ENCODE measurements at regions not wholly inside any gene's neighbourhood (a gene's known extent, or its start where the extent isn't known, plus 50 kb on each side); places are given as distances from the start of the nearest gene placed in this dataset.

- no peaks in the 10 kb centered on the region for H3K79me2 ChIP-seq (ENCODE audit: control insufficient read depth, low read length)
- no peaks in the 10 kb centered on the region for H3K4me1 ChIP-seq (ENCODE audit: control insufficient read depth, low read length)
- no peaks in the 10 kb centered on the region for H3K36me3 ChIP-seq (ENCODE audit: control insufficient read depth, low read length)
- no peaks in the 10 kb centered on the region for H4K20me1 ChIP-seq (ENCODE audit: control insufficient read depth, insufficient read depth, low read depth, low read length)
- H3K27ac ChIP-seq (ENCODE audit: low read depth, low read length) = no peak overlapping the region
- H3K27me3 ChIP-seq (ENCODE audit: control insufficient read depth, low read length) = no peaks in the 10 kb centered on the region
- TF ChIP-seq CTCF (IDR thresholded peaks at IDR 0.05; ENCODE audit: low read depth, low read length, poor library complexity, severe bottlenecking) (no peak), EZH2phosphoT487 (IDR thresholded peaks at IDR 0.05; ENCODE audit: borderline replicate concordance, low read length) (no peak)
- H3K9me3 ChIP-seq (ENCODE audit: control insufficient read depth, insufficient read depth, low read length) = no peaks in the 10 kb centered on the region
- no peak overlapping the region for H3K4me2 ChIP-seq (ENCODE audit: low read length)
- no peaks in the 10 kb centered on the region for H3K9me2 ChIP-seq (replicated peaks; ENCODE audit: control insufficient read depth, low read length)
- H3F3A ChIP-seq (ENCODE audit: control insufficient read depth, insufficient read depth) = no peaks in the 10 kb centered on the region
- no peak overlapping the region for H3K4me3 ChIP-seq (ENCODE audit: low read length)
These were observed 360.4 kb upstream of the SHH start for GRCh38 chr7:156172638-156173037.

- no peaks in the 10 kb centered on the region for H4K20me1 ChIP-seq (ENCODE audit: control insufficient read depth, insufficient read depth, low read depth, low read length)
- no peak overlapping the region for H3K4me3 ChIP-seq (ENCODE audit: low read length)
- no peaks in the 10 kb centered on the region for H3K79me2 ChIP-seq (ENCODE audit: control insufficient read depth, low read length)
- no peak overlapping the region for H3K4me2 ChIP-seq (ENCODE audit: low read length)
- H3K9me3 ChIP-seq (ENCODE audit: control insufficient read depth, insufficient read depth, low read length) = no peaks in the 10 kb centered on the region
- no peaks in the 10 kb centered on the region for H3K9me2 ChIP-seq (replicated peaks; ENCODE audit: control insufficient read depth, low read length)
- TF ChIP-seq EZH2phosphoT487 (IDR thresholded peaks at IDR 0.05; ENCODE audit: borderline replicate concordance, low read length) = no peak
- TF ChIP-seq CTCF (IDR thresholded peaks at IDR 0.05; ENCODE audit: low read depth, low read length, poor library complexity, severe bottlenecking) = no peak
- H3K27ac ChIP-seq (ENCODE audit: low read depth, low read length) = no peak overlapping the region
- no peaks in the 10 kb centered on the region for H3F3A ChIP-seq (ENCODE audit: control insufficient read depth, insufficient read depth)
- H3K36me3 ChIP-seq (ENCODE audit: control insufficient read depth, low read length) = no peaks in the 10 kb centered on the region
- H3K4me1 ChIP-seq (ENCODE audit: control insufficient read depth, low read length) = no peaks in the 10 kb centered on the region
- no peaks in the 10 kb centered on the region for H3K27me3 ChIP-seq (ENCODE audit: control insufficient read depth, low read length)
These were observed 357.5 kb upstream of the SHH start for GRCh38 chr7:156169474-156170370.

- Histone ChIP-seq H3K4me3 (ENCODE audit: low read length) (no peak overlapping the region), H3K79me2 (ENCODE audit: control insufficient read depth, low read length) (no peaks in the 10 kb centered on the region)
These were observed 356.2 kb upstream of the SHH start for GRCh38 chr7:156168434-156168833.

More at GRCh38 chr7:156168434-156168833, 356.2 kb upstream of the SHH start:
- Histone ChIP-seq H3K4me1 (ENCODE audit: control insufficient read depth, low read length) (no peaks in the 10 kb centered on the region), H3K4me2 (ENCODE audit: low read length) (no peak overlapping the region), H3K36me3 (ENCODE audit: control insufficient read depth, low read length) (no peaks in the 10 kb centered on the region), H3K27me3 (ENCODE audit: control insufficient read depth, low read length) (no peaks in the 10 kb centered on the region), H3K27ac (ENCODE audit: low read depth, low read length) (no peak overlapping the region), H3K9me2 (replicated peaks; ENCODE audit: control insufficient read depth, low read length) (no peaks in the 10 kb centered on the region), H3K9me3 (ENCODE audit: control insufficient read depth, insufficient read depth, low read length) (no peaks in the 10 kb centered on the region), H3F3A (ENCODE audit: control insufficient read depth, insufficient read depth) (no peaks in the 10 kb centered on the region), H4K20me1 (ENCODE audit: control insufficient read depth, insufficient read depth, low read depth, low read length) (no peaks in the 10 kb centered on the region)
- TF ChIP-seq EZH2phosphoT487 (IDR thresholded peaks at IDR 0.05; ENCODE audit: borderline replicate concordance, low read length) (no peak), CTCF (IDR thresholded peaks at IDR 0.05; ENCODE audit: low read depth, low read length, poor library complexity, severe bottlenecking) (no peak)

All from DOHH2 (cell line).